CD4-positive, alpha-beta T cell treated with Interleukin-10 for 1 hour (primary cell): ENCODE measurements at regions not wholly inside any gene's neighbourhood (a gene's known extent, or its start where the extent isn't known, plus 50 kb on each side); places are given as distances from the start of the nearest gene placed in this dataset.
"Not testable (repeated sequence)": the region's sequence is repeated elsewhere in the genome, so short reads cannot be mapped to it uniquely, and the experiment has no call there.

Experiments used
- DNase-seq: peaks from one replicate; pipeline ENCODE4 v3.0.0-alpha.2; 2020

- no peak for DNase-seq
Measured at GRCh38 chr5:62046191-62046590, 259.8 kb upstream of the KIF2A start.

GRCh38 chr5:62051747-62052146 lies 254.3 kb upstream of the KIF2A start:
- no peak for DNase-seq

GRCh38 chr5:62059960-62060359 lies 246.0 kb upstream of the KIF2A start:
- DNase-seq = no peak

DNA sequence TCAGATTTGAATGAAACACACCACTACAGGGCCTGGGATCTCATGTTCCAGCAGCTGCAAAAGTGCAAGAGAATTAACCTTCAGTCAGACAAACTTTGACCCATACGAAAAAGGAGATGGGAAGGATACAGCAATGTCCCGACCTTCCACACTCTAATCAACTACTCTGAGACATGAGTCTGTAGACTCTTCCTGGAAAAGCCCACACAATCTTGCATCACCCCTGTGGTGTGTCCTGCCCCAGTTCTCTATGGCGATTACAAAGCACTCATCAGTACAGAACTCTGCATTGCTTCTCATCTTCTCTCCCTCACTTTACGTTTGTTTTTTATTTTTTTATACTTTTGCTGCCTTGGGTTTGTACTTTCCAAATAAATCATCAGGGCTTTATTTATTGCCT lies 241.0 kb upstream of the KIF2A start:
- no peak for DNase-seq

- DNase-seq = no peak
Measured at GRCh38 chr5:62066761-62067277, 239.2 kb upstream of the KIF2A start.

GRCh38 chr5:62068554-62068953 lies 237.5 kb upstream of the KIF2A start:
- no peak for DNase-seq

- DNase-seq = no peak
Measured at GRCh38 chr5:62077387-62077786, 228.6 kb upstream of the KIF2A start.

- no peak for DNase-seq
Measured at GRCh38 chr5:62077823-62078550, 228.0 kb upstream of the KIF2A start.

GRCh38 chr5:62082370-62082801 lies 223.6 kb upstream of the KIF2A start:
- no peak for DNase-seq

- DNase-seq = no peak
Measured at GRCh38 chr5:62083247-62083646, 222.8 kb upstream of the KIF2A start.

- no peak for DNase-seq
Measured at GRCh38 chr5:62083661-62084060, 222.3 kb upstream of the KIF2A start.

DNA sequence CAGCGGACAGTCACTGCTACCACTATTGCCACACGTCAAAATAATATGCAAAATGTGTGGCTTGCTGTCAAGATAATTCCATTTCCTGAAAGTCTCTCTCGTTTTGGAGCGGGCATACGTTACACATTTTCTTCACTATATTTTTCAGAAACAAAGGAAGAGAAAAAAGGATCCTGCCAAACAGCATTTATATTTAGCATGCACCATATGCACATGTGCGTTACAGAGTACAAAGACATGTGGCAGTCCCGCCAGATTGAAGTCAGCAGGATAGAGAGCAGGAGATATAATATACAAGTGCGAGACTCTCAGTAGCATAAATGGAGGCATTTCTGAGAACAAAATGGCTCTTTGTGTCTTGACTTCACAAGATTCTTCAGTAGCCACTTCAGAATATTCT lies 221.6 kb upstream of the KIF2A start:
- no peak for DNase-seq

- no peak for DNase-seq
Measured at GRCh38 chr5:62090953-62091352, 215.1 kb upstream of the KIF2A start.

DNA sequence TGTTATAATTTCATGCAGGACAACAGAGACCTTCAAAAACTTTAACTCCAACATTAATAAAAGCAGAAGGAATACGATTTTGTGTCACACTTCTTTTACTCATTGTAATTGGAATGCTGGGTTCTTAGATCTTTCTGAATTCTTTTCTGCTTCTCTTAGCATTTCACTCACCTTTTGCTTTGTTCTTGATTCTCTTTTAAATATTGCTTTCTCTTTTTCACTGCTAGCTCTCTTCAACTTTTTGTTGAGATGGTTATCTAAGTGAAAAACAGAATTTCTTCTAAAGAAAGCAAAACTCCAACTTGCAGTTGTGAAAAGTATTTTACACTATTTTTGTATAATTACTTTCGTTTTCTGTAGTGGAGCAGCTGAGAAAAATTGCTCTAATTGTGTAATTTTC lies 212.6 kb upstream of the KIF2A start:
- DNase-seq = no peak

DNA sequence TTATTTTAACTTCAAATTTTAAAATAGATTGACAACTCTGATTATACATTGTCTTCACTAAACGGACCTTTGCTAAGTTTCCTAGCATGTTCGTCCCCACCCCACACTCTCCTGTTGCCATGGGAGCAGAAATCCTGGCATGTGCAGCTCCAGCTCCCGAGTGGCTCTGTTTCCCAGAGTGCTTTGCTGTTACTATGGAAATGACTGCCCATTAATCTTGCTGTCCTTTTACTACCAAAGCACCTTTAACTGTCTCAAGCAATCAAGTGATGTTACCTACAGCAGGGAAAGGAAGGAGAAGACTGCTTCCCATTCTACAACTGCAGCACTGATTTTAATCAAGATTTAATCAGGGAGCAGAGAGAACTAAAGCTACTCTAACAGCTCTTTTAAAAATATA lies 212.0 kb upstream of the KIF2A start:
- DNase-seq = no peak

DNA sequence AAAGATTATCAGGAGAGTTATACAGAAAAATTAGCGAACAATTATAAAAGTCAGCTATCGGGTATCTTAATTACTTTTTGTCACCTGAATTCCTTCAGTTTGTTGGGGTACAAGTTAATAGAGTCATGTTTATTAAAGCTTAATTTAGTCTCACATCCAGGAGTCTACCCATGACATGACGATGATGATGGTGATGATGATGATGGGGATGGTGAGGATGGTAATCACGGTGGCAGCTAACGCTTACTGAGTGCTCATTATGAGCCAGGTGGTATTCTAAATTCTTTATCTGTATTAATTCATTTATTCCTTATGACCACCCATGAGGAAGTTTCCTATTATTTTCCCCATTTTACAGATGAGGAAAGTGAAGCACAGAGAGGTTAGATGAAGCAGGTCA lies 208.6 kb upstream of the KIF2A start:
- DNase-seq = no peak

GRCh38 chr5:62100201-62100600 lies 205.8 kb upstream of the KIF2A start:
- no peak for DNase-seq

- DNase-seq = not testable (repeated sequence)
Measured at GRCh38 chr5:62103863-62104262, 202.1 kb upstream of the KIF2A start.

- no peak for DNase-seq
Measured at GRCh38 chr5:62111428-62111827, 194.6 kb upstream of the KIF2A start.

GRCh38 chr5:62112689-62113228 lies 193.2 kb upstream of the KIF2A start:
- no peak for DNase-seq

- no peak for DNase-seq
Measured at GRCh38 chr5:62115014-62115413, 191.0 kb upstream of the KIF2A start.

DNA sequence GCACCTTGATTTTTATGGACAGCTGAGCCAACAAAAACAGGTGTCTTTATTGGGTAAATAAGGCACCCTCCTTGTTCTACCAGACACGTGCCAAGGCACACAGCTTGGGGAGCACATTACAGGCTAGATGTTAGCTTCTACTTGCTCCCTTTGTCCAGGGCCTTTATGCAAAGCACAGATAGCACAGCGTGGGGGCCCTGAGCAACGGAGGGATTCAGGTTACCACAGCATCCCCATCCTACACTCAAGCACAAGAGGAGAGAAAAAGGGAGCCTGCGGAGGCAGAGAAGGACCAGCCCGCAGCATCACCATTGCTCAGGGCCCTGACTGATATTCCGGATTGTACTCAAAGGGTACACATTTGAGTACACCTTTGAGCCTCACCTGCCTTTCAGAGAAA lies 181.7 kb upstream of the KIF2A start:
- DNase-seq = no peak

DNA sequence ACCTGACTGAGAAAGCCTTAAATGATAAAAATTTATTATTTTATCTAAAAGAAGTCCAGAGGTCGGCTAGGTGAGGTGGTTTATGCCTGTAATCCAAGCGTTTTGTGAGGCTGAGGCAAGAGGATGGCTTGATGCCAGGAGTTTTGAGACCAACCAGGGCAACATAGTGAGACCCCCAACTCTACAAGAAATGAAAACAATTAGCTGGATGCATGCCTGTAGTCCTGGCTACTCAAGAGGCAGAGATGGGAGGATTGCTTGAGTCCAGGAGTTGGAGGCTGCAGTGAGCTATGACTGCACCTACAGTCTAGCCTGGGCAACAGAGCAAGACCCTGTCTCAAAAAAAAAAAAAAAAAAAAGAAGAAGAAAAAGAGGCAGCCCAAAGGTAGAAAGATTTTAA lies 179.9 kb upstream of the KIF2A start:
- DNase-seq = no peak

DNA sequence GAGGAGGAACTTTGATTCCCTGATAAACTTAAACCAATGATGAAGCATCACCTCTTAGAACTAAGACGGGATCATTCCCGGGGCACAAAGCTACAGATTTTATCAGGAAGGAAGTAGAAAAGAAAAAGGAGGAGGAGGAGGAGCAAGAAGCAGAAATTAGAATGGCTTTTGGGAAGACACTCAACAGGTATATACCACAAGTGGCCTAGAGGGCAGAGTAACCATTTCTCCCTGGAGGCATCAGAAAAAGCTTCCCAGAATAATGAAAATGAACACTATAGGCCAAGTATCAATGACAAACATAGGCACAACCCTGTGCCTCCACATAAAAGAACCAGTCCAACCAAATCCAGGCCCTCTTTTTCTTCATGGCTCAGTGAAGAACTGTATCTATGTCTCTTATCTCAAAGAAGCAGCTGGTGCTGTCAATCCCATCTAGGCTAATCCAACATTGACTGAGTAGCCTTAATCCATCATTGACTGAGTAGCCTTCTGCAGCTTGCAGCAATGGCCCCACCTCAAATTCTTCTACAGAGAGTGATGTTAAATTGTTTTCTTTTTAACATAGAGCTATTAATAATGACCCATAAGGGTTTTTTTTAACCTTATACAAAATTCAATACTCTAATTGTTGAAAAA lies 178.8 kb upstream of the KIF2A start:
- no peak for DNase-seq
